Activated naive CD8-positive, alpha-beta T cell treated with anti-CD3 and anti-CD28 coated beads, Interleukin-2, amount 50 U/mL, for 24 hours (primary cell): ENCODE measurements at regions not wholly inside any gene's neighbourhood (a gene's known extent, or its start where the extent isn't known, plus 50 kb on each side); places are given as distances from the start of the nearest gene placed in this dataset.

ENCODE experiments used
- ATAC-seq: fragments of 150-1000 bp; cut with Tn5 transposase; one replicate; pipeline ENCODE4 v1.10.0; 2021
- DNase-seq: peaks from one replicate; pipeline ENCODE4 v3.0.0; 2021
- H3K27ac Mint-ChIP-seq: one replicate; pipeline ENCODE4 v1.8.0; 2021; ENCODE audit warnings: mild to moderate bottlenecking, mixed read lengths
- H3K27me3 Mint-ChIP-seq: one replicate; pipeline ENCODE4 v1.8.0; 2021; ENCODE audit warnings: mixed read lengths
- H3K36me3 Mint-ChIP-seq: one replicate; pipeline ENCODE4 v1.8.0; 2021; ENCODE audit warnings: low read depth, mixed read lengths
- H3K4me1 Mint-ChIP-seq: one replicate; pipeline ENCODE4 v1.8.0; 2021; ENCODE audit warnings: mixed read lengths
- H3K4me3 Mint-ChIP-seq: one replicate; pipeline ENCODE4 v1.8.0; 2021; ENCODE audit warnings: mild to moderate bottlenecking, moderate library complexity, mixed read lengths
- H3K9me3 Mint-ChIP-seq: one replicate; pipeline ENCODE4 v1.8.0; 2021; ENCODE audit warnings: mixed read lengths

- H3K9me3 Mint-ChIP-seq = no peaks in the 10 kb centered on the region
- peaks cover 2% of the 10 kb centered on the region for H3K27me3 Mint-ChIP-seq
- H3K4me3 Mint-ChIP-seq = no peak overlapping the region
- no peak for ATAC-seq
- H3K4me1 Mint-ChIP-seq = no peaks in the 10 kb centered on the region
- no peak overlapping the region for H3K27ac Mint-ChIP-seq
- H3K36me3 Mint-ChIP-seq = no peaks in the 10 kb centered on the region
- DNase-seq = no peak
These were observed 299.8 kb upstream of the SLC30A5 start for GRCh38 chr5:68793993-68794392.

- Mint-ChIP-seq H3K27me3 (peaks cover 2% of the 10 kb centered on the region), H3K4me1 (no peaks in the 10 kb centered on the region), H3K36me3 (no peaks in the 10 kb centered on the region), H3K4me3 (no peak overlapping the region), H3K9me3 (no peaks in the 10 kb centered on the region), H3K27ac (no peak overlapping the region)
- no peak for ATAC-seq
- no peak for DNase-seq
These were observed 298.6 kb upstream of the SLC30A5 start for GRCh38 chr5:68795190-68795589.

GRCh38 chr5:68798877-68799843 is 294.7 kb upstream of the SLC30A5 start:
- Mint-ChIP-seq H3K27me3 (no peaks in the 10 kb centered on the region), H3K9me3 (no peaks in the 10 kb centered on the region), H3K36me3 (no peaks in the 10 kb centered on the region), H3K4me3 (no peak overlapping the region), H3K27ac (no peak overlapping the region), H3K4me1 (no peaks in the 10 kb centered on the region)
- ATAC-seq = no peak
- DNase-seq = no peak

GRCh38 chr5:68802430-68802829 is 291.4 kb upstream of the SLC30A5 start:
- DNase-seq = no peak
- H3K27me3 Mint-ChIP-seq = no peaks in the 10 kb centered on the region
- no peaks in the 10 kb centered on the region for H3K4me1 Mint-ChIP-seq
- no peak overlapping the region for H3K4me3 Mint-ChIP-seq
- ATAC-seq = no peak
- peaks cover 4% of the 10 kb centered on the region for H3K9me3 Mint-ChIP-seq
- no peak overlapping the region for H3K27ac Mint-ChIP-seq
- no peaks in the 10 kb centered on the region for H3K36me3 Mint-ChIP-seq

- Mint-ChIP-seq H3K4me3 (no peak overlapping the region), H3K27me3 (no peaks in the 10 kb centered on the region), H3K27ac (no peak overlapping the region), H3K36me3 (no peaks in the 10 kb centered on the region), H3K4me1 (no peaks in the 10 kb centered on the region), H3K9me3 (peaks cover 4% of the 10 kb centered on the region)
- DNase-seq (no peak), ATAC-seq (no peak)
These were observed 289.9 kb upstream of the SLC30A5 start for GRCh38 chr5:68803881-68804319.

GRCh38 chr5:68804343-68804742 is 289.5 kb upstream of the SLC30A5 start:
- Mint-ChIP-seq H3K27ac (no peak overlapping the region), H3K9me3 (peaks cover 4% of the 10 kb centered on the region), H3K4me3 (no peak overlapping the region), H3K27me3 (no peaks in the 10 kb centered on the region), H3K4me1 (no peaks in the 10 kb centered on the region), H3K36me3 (no peaks in the 10 kb centered on the region)
- no peak for ATAC-seq
- DNase-seq = no peak

- ATAC-seq (no peak), DNase-seq (no peak)
- Mint-ChIP-seq H3K27ac (no peak overlapping the region), H3K36me3 (no peaks in the 10 kb centered on the region), H3K4me3 (no peak overlapping the region), H3K27me3 (no peaks in the 10 kb centered on the region), H3K9me3 (peaks cover 4% of the 10 kb centered on the region), H3K4me1 (no peaks in the 10 kb centered on the region)
These were observed 288.4 kb upstream of the SLC30A5 start for GRCh38 chr5:68805444-68805843.

- H3K4me3 Mint-ChIP-seq = no peak overlapping the region
These were observed 276.2 kb upstream of the SLC30A5 start for GRCh38 chr5:68817632-68818031.

GRCh38 chr5:68818057-68818695 is 275.6 kb upstream of the SLC30A5 start:
- H3K9me3 Mint-ChIP-seq = no peaks in the 10 kb centered on the region
- H3K4me1 Mint-ChIP-seq = no peaks in the 10 kb centered on the region
- H3K36me3 Mint-ChIP-seq = no peaks in the 10 kb centered on the region
- no peak for ATAC-seq
- H3K4me3 Mint-ChIP-seq = no peak overlapping the region
- H3K27ac Mint-ChIP-seq = no peak overlapping the region
- DNase-seq = no peak
- H3K27me3 Mint-ChIP-seq = no peaks in the 10 kb centered on the region

More at GRCh38 chr5:68817632-68818031, 276.2 kb upstream of the SLC30A5 start:
- H3K9me3 Mint-ChIP-seq = no peaks in the 10 kb centered on the region
- H3K4me1 Mint-ChIP-seq = no peaks in the 10 kb centered on the region
- no peaks in the 10 kb centered on the region for H3K27me3 Mint-ChIP-seq
- no peak for DNase-seq
- no peak for ATAC-seq
- no peak overlapping the region for H3K27ac Mint-ChIP-seq
- no peaks in the 10 kb centered on the region for H3K36me3 Mint-ChIP-seq

- H3K9me3 Mint-ChIP-seq = no peaks in the 10 kb centered on the region
- H3K36me3 Mint-ChIP-seq = no peaks in the 10 kb centered on the region
- ATAC-seq (no peak), DNase-seq (no peak)
- no peaks in the 10 kb centered on the region for H3K4me1 Mint-ChIP-seq
- no peak overlapping the region for H3K27ac Mint-ChIP-seq
- H3K27me3 Mint-ChIP-seq = no peaks in the 10 kb centered on the region
- H3K4me3 Mint-ChIP-seq = no peak overlapping the region
These were observed 274.9 kb upstream of the SLC30A5 start for GRCh38 chr5:68818870-68819269.

GRCh38 chr5:68821056-68821455 is 272.8 kb upstream of the SLC30A5 start:
- H3K4me3 Mint-ChIP-seq = no peak overlapping the region
- ATAC-seq = no peak
- H3K9me3 Mint-ChIP-seq = no peaks in the 10 kb centered on the region
- H3K4me1 Mint-ChIP-seq = no peaks in the 10 kb centered on the region
- H3K27me3 Mint-ChIP-seq = no peaks in the 10 kb centered on the region
- DNase-seq = no peak
- no peak overlapping the region for H3K27ac Mint-ChIP-seq
- no peaks in the 10 kb centered on the region for H3K36me3 Mint-ChIP-seq

- H3K36me3 Mint-ChIP-seq = no peaks in the 10 kb centered on the region
- no peak overlapping the region for H3K4me3 Mint-ChIP-seq
- no peak for ATAC-seq
- DNase-seq = no peak
- H3K27me3 Mint-ChIP-seq = no peaks in the 10 kb centered on the region
- H3K4me1 Mint-ChIP-seq = no peaks in the 10 kb centered on the region
- H3K9me3 Mint-ChIP-seq = no peaks in the 10 kb centered on the region
- H3K27ac Mint-ChIP-seq = no peak overlapping the region
These were observed 271.0 kb upstream of the SLC30A5 start for GRCh38 chr5:68822796-68823195.

- no peaks in the 10 kb centered on the region for H3K27me3 Mint-ChIP-seq
- DNase-seq (no peak), ATAC-seq (no peak)
- no peak overlapping the region for H3K27ac Mint-ChIP-seq
- no peak overlapping the region for H3K4me3 Mint-ChIP-seq
- H3K4me1 Mint-ChIP-seq = no peaks in the 10 kb centered on the region
- no peaks in the 10 kb centered on the region for H3K36me3 Mint-ChIP-seq
- no peaks in the 10 kb centered on the region for H3K9me3 Mint-ChIP-seq
These were observed 270.5 kb upstream of the SLC30A5 start for GRCh38 chr5:68823301-68823700.

- Mint-ChIP-seq H3K4me3 (no peak overlapping the region), H3K36me3 (no peaks in the 10 kb centered on the region), H3K27me3 (no peaks in the 10 kb centered on the region), H3K4me1 (no peaks in the 10 kb centered on the region), H3K9me3 (no peaks in the 10 kb centered on the region), H3K27ac (no peak overlapping the region)
- DNase-seq = no peak
- ATAC-seq = no peak
These were observed 263.4 kb upstream of the SLC30A5 start for GRCh38 chr5:68830377-68830898.

GRCh38 chr5:68834491-68834981 is 259.3 kb upstream of the SLC30A5 start:
- DNase-seq (no peak), ATAC-seq (no peak)
- Mint-ChIP-seq H3K9me3 (no peaks in the 10 kb centered on the region), H3K27ac (no peak overlapping the region), H3K27me3 (no peaks in the 10 kb centered on the region), H3K4me3 (no peak overlapping the region), H3K36me3 (no peaks in the 10 kb centered on the region), H3K4me1 (no peaks in the 10 kb centered on the region)
